SHP77 (cell line): ENCODE measurements at regions not wholly inside any gene's neighbourhood (a gene's known extent, or its start where the extent isn't known, plus 50 kb on each side); places are given as distances from the start of the nearest gene placed in this dataset.

Experiments used
- DNase-seq, 2 experiments: peaks; one replicate each; lab custom pipeline; 2025; lab: John Stamatoyannopoulos, UW

DNA sequence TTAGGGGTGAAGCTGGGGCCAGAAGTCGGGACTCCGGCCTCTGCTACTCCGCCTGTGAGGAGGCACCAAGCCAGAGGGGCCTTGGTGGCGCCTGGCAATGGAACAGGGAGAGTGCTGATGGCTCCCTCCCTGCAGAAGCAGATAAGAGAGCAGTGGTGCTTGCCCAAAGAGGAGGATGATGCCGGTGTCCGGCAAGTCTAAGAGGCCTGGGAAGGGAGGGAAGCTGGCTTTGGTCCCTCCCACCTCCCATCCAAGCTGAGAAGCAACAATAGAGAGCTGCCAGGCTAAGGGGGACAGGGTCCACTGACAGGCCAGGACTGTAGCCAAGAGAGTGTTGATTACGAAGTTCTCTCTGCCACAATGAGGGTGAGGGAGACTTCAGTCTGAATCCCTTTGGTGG is 479.5 kb downstream of the TNS1 start:
- DNase-seq: no peak

DNA sequence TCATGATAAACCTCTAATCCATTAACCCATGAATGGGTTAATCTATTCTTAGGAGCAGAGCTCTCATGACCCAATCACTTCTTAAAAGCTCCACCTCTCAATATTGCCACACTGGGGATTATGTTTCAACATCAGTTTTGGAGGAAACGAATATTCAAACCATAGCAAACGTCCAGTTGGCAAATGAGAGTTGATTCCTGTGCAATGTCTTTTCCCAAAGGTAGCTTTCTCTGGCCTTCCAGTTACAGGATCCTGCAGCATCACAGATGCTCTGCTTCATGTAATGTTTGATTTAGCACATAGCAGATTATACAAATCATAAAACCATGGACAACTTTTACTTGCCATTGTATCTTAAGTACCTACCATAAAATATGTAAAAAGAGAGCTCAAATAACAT is 481.0 kb downstream of the TNS1 start:
- no peak for DNase-seq

DNA sequence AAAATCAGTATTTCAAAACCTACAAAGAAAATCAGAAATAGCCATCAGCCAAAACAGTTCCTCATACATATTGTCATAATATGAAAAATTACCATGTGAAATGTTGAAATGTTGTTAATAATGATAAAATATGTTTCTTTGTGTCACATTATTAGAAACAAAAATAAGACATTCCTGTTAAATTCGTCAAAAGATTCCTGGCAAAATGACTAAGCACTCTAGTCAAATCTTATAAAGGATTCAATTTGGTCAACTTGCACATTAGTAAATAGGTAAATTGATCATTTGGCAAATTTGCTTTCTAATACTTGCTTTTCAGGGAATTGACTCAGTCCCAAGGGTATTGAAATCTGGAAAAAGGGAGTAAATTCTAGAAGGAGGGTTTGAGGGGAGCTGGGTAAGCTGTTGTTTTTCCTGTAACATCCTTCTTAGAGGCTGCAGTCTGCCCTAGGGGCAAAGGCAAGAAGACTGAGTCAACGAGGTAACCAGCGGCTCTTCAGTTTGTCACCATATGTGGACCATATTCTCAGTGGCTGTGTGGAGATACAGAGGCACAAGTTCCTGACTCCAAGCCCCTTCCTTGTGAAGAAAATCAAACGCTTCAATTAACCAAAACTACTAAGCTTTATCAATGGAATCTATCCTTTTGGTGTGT is 482.3 kb downstream of the TNS1 start:
- no peak for DNase-seq

DNA sequence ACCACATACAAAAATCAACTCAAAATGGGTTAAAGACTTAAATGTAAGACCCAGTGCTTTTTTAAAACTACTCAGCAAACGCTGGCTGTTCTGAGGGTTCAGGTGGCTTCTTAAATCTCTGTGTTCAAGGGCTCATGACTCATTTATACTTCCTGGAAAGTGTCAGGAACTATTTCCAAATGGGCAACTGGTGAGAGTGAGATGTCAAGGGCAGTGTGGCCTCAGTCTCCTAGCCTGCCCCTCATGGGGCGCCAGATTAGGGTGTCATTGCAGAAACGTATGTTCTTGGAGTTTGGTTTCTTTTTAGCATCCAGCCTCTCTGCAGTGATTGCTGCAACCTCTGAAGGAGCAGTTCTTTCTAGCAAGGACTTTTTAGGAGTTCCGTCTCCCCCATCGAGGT is 485.4 kb downstream of the TNS1 start:
- DNase-seq: no peak

DNA sequence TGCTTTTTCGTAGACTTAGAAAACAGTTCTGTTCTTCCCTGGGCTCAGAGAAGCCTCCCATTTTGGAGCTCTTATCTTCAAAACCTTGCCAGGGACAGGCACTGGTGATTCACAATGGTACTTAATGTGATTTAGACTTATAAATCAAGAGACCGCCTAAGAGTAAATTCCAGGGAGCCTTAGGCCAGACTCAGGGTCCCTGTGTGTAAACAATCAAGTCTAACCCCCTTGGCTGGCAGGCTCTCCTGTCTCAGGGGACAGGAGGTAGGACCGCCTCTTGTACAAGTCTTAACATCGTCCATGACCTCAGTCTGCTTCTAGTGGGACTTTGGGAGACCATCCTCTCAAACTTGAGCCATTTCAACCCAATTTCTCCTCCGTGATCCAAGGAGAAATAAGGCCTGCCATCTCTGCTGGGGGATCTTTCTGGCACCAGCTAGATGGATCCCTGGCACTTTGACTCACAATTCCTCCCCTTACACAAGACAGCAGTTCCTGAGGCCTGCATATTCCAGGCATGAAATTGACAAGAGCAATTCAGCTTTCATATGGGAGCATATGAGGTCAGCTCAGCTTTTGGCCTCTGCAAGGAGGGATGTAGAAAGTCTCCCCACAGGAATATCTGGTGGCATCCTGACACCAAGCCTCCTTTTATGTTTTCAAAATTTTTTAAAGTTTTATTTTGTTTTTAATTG is 487.0 kb downstream of the TNS1 start:
- DNase-seq: no peak

DNA sequence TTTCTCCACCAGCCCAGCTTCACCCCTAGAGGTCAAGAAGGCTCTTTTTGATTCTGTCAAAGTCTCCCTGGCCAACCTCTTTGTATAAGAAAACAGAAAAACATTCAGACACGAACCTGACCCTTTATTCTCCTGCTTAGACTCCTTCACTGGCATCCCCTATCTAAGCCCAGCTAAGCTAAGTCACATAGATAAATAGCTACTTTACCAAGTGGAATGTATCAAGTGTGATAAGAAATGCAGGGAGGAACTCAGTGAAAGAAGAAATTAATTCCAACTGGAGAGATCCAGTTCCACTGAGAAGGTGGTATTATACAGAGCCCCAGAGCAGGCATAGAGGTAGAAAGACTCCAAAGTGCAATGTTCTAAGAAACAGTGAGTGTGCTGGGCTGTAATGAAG is 489.5 kb downstream of the TNS1 start:
- DNase-seq: no peak

DNA sequence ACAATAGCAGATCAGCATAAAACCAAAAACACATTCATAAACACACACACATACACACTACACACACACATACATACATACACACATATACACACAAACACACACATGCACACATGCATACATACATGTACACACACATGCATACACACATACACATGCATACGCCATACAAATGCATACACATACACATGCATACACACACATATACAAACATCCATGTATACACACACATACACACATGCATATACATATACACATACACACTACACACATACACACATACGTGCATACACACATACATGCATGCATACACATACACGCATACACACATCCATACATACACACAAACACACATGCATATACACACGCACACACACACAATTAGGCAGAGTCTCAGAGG is 490.1 kb downstream of the TNS1 start:
- DNase-seq: no peak

DNA sequence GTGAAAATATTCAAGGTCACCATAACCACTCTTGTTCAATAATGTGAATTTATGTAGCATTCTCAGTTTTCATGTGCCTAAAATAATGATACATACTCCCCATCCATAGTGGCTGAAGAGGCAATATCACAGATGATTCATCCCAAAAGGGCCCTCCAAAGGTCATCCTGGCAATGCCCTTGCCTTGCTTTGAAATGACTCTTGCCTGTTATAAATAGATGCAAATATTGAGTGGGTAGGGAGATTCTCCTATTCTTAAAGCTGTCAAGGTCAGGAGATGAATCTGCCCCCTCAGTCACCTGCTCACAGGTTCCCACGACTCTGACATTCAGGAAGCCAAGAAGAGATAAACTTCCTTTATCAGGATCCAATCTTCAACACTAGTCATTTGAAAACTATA is 490.5 kb downstream of the TNS1 start:
- no peak for DNase-seq

DNA sequence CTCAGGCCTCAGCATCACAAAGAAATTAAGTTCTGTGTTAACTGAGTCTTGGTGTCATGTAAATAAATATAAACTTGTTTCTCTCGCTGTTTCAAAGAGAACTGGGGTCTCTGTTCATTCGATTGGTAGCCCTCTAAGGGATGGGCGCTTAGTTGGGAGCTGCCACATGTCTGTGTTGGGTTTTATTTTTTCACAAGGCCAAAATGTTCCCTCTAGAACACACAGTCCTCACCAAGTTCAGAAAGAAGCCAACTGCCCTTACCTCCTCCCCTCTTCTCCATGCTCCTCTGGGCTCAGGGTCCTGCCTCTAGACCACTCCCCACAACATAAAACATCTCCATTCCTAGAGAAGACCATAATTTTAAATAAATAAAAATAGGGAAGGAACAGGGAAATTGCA is 490.9 kb downstream of the TNS1 start:
- DNase-seq: no peak

DNA sequence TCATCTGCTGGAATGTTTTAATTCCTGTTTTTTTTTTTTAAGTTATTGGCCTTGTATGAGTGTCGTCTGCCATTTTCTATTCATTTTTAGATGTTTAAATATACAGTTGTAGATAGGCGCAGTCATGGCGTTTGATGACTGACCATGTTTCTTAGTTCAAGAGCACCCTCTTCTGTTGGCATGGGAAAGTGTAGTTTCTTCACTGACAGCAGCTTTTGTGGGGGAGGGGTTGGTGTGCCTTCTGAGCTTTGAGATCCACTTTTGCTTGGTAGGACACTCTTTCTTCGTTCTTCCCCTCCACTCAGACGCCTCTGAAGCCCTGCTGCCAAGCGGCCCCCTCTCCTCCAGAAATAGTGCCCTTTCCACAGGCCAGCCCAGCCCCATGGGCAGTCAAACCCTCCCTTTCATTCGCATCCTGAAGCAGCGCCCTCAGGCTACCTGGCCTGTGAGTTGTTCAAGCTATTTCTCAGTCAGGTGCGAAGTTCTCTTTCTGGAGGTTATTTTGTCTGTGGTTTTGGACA is 492.0 kb downstream of the TNS1 start:
- DNase-seq: peak; percentile 72 to 82

DNA sequence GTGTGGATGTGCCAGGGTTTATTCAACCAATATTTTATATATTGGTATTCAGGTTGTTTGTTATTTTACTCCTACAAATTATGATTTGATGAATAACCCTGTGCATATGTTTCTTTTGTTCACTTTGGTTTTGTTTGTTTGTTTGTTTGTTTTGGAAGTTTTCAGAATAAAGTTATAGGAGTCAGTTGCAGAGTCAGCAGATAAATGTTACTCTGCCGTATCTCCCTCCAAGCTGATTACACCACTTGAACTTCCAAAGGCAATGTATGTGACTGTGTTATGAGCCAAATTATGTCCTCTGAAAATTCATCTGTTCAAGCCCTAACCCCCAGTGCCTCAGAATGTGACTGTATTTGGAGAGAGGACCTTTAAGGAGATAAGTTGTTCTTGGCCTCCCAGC is 497.5 kb downstream of the TNS1 start:
- DNase-seq: no peak

DNA sequence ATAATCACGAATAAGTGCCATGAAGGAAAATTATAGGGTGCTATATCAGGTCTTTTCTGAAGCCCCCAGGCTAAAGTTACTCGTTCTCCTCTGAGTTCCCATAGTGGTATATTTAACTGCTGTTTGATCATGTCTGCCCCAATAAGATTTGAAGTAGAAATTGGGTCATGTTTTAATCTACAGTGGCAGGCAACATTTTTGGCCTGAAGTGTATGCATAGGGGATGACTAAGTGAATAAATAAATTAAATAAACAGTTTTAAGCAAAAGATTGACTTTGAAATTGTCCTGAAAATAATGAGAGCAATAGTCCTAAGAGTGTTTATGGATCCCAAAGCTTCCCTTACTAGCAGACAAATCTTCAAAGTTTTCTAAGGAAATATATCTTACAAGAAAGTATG is 500.9 kb downstream of the TNS1 start:
- no peak for DNase-seq

DNA sequence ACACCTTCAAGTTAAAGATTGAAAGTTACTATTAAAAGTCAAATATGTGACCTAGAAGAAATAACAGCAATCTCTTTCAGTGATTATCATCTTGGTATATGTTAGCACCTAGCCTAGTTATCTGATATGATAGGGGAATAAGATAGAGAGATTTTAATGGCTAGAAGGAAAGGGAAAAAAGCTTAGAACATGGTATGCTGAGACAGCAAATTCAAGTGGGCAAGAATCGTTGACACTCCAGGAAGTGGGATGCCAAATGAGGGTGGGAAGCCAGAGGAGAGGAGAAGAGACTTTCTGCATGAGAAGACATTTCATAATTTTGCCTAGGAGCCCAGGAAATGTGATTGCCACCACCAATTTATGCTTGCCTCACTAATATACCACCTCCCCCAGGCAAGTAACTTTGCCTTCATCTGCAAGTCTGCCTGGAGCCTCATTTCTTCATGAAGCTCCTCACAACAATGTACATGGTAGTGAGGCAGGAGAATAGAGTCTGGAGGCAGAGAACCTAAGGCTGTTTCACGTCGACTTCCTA is 504.9 kb downstream of the TNS1 start:
- no peak for DNase-seq

DNA sequence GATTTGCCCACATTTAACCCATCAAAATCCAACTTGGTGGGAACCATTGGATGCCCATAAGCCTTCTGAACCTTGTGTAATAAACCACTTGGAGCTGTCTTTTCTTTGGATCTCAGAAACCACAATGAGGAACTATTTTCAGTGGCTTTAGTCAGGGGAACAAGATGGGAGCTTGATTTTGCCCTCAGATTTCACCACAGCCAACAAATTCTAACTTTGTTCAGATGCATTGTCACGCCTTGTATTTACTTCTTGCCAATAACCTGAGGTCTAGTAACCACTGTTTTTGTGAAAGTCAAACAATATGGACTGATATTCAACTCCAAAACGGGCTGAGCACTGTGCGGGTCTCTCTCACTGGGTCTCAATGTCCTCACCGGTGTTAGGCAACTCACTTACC is 508.2 kb downstream of the TNS1 start:
- DNase-seq: no peak

DNA sequence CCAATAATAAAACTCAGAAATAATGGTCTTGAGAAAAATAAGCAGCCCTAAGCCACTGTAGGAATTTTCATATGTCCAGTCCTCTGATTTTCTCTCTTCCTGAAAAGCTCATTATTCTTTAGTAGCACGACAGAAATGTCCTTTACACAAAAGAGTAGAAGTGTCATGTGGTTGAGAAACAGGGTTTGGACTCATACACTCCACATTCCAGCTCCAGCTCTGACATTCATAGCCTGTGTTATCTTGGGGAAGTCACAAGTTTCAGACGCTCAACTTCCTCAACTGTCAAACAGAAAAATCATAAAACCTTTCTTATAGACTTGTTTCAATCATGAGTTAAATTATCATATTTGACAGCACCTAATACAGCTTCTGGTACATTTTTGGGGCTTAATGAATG is 511.5 kb downstream of the TNS1 start:
- no peak for DNase-seq

DNA sequence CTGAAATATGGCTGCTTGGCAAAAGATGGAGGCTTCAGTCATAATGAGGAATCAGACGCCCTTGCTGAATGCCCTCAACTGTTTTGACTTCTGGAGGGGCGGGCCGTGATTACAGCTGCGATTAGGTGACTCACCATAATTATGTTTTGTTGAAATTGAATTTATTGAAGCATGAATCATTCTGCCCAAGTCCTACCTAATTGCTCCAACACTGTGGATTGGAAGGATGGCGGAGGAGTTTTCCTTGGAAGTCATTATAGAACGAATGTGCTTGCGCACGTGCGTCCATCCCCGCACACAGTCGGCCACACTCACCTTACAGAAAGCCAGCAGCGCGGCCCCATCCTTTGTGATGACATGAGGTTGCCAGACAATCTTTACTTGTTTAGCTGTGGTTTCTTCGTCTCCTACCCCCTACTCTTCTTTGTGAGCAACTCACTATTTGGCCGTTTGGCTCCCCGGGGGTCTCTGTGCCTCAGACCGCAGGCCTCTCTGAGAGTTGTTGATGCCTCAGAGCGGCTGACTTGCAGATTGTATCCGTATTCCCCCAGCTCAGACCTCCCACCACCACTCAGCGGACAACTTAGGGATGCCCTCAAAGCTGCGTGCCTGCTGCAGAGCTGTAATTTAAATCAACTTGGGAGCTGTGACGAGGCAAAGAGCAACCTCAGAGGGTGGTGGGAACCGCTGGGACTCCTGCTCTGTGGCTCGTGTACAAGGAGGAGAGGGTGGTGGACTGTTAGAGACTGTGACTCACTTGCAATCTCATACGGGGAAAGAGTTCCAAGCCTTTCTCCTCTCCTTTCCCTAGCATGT is 513.4 kb downstream of the TNS1 start:
- peak in 1 of 2 experiments; percentile 11 for DNase-seq

DNA sequence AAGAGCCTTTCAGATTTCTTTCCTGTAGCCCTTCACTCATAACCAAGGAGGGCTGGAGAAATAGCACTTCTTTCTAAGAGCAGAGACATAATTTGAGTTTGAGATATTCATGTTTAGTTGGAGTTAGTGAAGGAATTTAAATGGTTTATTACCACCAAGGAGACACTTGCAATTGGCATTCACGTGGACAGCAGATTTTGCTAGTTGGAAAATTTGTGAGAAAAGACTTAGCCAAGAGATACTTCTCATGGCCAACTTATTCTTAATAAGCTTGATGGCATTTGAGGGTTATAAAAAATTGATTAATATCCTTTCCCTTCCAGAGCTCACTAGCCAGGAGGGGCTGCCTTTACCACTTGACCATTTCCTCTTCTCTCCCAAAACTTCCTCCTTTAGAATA is 518.7 kb downstream of the TNS1 start:
- DNase-seq: no peak

DNA sequence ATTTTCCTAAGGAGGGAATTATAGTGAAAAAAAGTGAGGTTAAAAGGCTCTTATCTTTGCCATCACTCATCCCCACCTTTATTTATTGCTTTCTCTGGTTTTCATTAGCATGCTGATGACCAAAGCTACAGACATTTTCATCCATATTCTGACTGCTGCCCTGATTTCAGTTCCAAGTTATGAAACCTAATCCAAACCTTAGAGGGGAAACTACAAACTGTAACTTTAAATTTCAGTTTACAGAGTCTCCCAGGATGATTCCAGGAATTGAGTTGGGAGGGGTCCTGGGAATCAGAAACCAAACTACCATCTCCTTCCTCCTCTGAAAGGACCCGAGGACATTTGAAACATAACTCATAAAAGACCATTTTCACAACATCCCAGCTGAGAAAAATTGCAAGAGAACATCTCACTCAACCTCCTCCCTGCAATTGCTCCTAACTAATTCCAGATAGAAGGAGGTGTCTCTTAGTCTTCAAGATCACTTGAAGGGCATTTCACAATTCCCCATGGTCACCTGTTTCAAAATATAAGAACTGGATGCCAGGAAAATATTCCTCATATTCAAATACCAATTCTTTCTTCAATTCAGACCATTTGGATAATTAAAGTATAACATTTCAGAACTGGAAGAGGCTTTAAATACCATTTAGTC is 520.6 kb downstream of the TNS1 start:
- DNase-seq: no peak

DNA sequence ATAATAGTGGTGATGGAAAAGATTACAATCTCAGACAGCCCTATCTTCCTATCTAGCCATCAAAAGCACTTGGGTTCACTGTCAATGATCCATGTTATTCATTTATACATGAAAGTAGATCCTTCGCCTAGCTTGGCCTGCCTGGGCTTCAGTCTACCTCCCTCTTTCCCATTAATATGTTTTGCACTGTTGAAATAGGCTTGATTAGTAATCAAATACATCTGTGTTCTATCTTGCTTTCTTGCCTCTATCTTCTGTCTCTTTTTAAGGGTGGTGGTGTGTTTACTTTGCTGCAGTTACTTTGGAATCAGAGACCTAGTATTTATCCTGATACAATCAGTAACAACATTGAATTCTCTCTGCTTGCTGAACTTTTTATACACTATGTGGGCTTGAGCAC is 521.2 kb downstream of the TNS1 start:
- no peak for DNase-seq

DNA sequence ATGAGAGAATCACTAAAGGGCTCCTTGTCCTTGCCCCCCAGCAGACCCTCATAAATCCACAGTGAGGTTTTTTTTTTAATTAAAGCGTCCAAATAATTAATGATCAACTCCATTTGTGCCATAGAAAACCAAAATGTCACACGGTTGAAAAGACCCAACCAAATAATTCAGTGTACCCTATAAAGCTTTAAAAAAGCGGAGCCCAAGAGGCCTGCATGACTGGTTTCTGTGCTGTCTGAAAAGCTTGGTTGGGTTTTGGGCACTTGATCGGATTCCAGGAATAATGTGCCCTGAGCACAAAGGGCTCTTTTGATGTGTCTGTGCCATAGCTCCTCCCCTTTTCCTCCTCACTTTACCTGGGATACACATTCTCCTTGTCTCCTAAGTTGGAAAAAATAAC is 523.2 kb downstream of the TNS1 start:
- DNase-seq: no peak

DNA sequence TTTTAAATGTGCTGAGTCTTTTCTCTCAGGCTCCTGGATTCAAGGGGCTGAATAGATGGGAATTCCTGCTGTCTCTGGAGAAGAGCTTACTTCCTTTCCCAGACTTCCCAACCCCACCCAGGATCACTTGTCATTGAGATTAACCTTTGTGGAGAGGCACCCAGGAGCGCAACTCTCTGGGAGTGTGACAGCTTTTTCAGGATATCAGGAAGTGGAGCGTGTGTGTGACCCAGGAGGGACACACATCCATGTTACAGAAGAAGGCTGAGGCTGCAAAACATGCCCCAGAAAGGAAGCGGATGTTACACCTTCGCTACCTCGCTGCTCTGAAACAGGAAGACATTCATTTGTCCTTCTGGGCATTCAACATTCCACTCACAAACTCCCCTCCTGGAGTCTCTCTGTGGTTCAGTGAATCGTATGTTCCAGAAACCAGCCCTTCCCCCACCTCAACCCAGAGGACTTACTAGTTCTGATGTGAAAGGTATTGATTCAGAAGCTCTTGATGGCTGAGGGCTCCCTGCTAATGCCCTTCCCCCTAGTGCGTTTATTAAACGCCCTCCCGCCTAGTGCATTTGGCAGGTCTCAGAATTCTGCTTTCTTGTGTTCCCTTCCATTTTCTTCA is 523.9 kb downstream of the TNS1 start:
- no peak for DNase-seq

DNA sequence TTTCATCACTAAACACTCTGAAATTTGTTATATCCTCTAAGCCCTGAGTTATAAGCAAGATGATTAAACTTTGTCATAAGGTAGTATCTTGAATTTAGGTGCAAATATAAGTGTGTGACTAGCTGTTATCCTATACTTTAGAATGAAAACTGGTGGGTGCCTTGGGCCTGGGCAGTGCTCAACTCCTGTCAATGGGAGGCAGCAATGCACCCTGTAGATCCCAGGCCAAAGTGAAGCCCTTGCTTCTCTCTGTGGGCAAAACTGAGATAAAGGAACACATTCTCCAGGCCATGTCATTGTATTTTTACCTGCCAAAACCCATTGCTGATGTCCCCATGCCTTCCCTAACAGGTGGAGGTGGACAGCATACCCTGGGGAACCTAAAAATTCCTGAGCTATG is 525.2 kb downstream of the TNS1 start:
- no peak for DNase-seq
